Spinal cord (tissue), 9 donors: ENCODE measurements at regions not wholly inside any gene's neighbourhood (a gene's known extent, or its start where the extent isn't known, plus 50 kb on each side); places are given as distances from the start of the nearest gene placed in this dataset.

Source experiments
- DNase-seq, 6 donors: peaks; one replicate each; pipeline versions ENCODE4 v3.0.0 to v3.0.0-alpha.2; 2013 to 2015; ENCODE audit warnings: low spot score in 6 of 6, low read depth in 4 of 6
- H3K27ac ChIP-seq: one replicate; pipeline ENCODE4 v1.5.1; 2013; ENCODE audit warnings: low read depth, low read length, control low read depth
- H3K27me3 ChIP-seq: one replicate; pipeline ENCODE4 v1.6.1; 2013; ENCODE audit warnings: low read length; ENCODE audit not compliant: control insufficient read depth, insufficient read depth
- H3K36me3 ChIP-seq: one replicate; pipeline ENCODE4 v1.6.1; 2013; ENCODE audit warnings: low read length; ENCODE audit not compliant: control insufficient read depth, insufficient read depth
- H3K4me1 ChIP-seq: one replicate; pipeline ENCODE4 v1.6.1; 2013; ENCODE audit warnings: low read length; ENCODE audit not compliant: control insufficient read depth, insufficient read depth
- H3K4me3 ChIP-seq: one replicate; pipeline ENCODE4 v1.5.1; 2013; ENCODE audit warnings: low read depth, low read length, control low read depth
- H3K9me3 ChIP-seq: one replicate; pipeline ENCODE4 v1.6.1; 2013; ENCODE audit warnings: low read length; ENCODE audit not compliant: control insufficient read depth, insufficient read depth
- WGBS: methylation state at CpG from one replicate; pipeline ENCODE4 v1.1.5; 2013; ENCODE audit warnings: missing lambda C conversion rate; ENCODE audit not compliant: insufficient coverage; 5-methylcytosine and 5-hydroxymethylcytosine counted together
- donor health status: healthy.

DNA sequence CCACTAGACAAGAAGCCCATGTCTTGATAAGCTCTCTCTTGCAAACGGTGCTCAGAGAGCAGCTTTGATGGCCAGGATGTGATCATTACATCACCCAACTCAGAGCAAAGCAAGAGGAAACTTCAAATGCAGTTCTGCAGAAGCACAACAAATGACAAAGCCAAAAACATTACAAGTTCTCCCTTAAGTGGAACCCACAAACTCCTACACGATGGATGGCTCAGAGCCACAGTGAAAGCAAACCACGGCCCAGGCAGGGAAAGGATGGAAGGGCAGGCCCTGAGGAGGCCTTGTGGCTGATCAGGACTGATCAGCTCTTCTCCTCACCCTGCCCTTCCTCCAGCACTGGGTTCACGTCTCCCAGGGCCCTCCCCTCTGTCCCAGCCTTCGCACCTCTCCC lies 326.4 kb downstream of the EIPR1 start:
- 80% methylated on average over 4 of the region's 5 CpGs for WGBS
- Histone ChIP-seq H3K4me1 (no peaks in the 10 kb centered on the region), H3K27ac (no peak overlapping the region), H3K36me3 (no peaks in the 10 kb centered on the region), H3K9me3 (no peaks in the 10 kb centered on the region), H3K4me3 (no peak overlapping the region), H3K27me3 (no peaks in the 10 kb centered on the region)
- DNase-seq, result no peak

- WGBS, result 75% methylated on average over 11 of the region's 14 CpGs
- H3K4me3 ChIP-seq, result no peak overlapping the region
- peaks cover 6% of the 10 kb centered on the region for H3K36me3 ChIP-seq
- DNase-seq, result no peak
- H3K27ac ChIP-seq, result no peak overlapping the region
- peaks cover 17% of the 10 kb centered on the region for H3K4me1 ChIP-seq
- H3K27me3 ChIP-seq, result no peaks in the 10 kb centered on the region
- no peaks in the 10 kb centered on the region for H3K9me3 ChIP-seq
Observed at GRCh38 chr2:3046170-3046865, 331.3 kb downstream of the EIPR1 start.

- no peak overlapping the region for H3K4me3 ChIP-seq
- H3K27me3 ChIP-seq, result no peaks in the 10 kb centered on the region
- WGBS, result 97% methylated on average over 7 of the region's 10 CpGs
- peaks cover 6% of the 10 kb centered on the region for H3K36me3 ChIP-seq
- no peak for DNase-seq
- peaks cover 25% of the 10 kb centered on the region for H3K4me1 ChIP-seq
- H3K27ac ChIP-seq, result no peak overlapping the region
- no peaks in the 10 kb centered on the region for H3K9me3 ChIP-seq
Observed at GRCh38 chr2:3045318-3045921, 332.2 kb downstream of the EIPR1 start.

DNA sequence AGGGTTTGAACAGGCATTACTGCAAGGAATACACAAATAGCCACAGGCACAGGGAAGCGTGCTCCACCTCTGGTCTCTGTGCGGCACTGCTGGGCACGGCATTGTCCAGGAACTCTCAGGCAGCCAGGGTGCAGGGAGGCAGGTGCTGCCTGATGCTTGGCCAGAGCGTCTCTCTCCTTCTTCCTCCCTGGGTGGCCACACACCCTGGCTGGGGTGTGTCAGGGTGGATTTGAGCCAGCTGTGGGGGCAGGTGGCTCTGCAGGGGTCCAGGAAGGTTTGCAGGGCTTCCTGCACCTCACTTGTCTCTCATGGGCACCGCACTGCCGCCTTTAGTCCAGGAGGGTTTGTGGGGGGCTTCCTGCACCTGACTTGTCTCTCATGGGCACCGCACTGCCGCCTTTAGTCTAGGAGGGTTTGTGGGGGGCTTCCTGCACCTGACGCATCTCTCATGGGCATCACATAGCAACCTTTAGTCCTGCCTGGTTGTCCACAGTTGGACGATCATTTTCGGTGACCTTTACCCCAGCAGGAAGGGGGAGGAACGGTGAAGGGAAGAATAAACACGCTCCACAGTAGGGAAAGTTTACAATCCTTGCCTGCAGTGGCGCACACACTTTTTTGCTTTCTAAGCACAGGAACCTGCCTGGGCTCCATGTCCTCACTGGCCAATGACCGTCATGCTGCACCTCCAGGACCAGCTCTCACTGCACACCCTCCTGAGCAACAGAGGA lies 332.9 kb downstream of the EIPR1 start:
- H3K9me3 ChIP-seq, result no peaks in the 10 kb centered on the region
- H3K27me3 ChIP-seq, result no peaks in the 10 kb centered on the region
- H3K4me3 ChIP-seq, result no peak overlapping the region
- 75% methylated on average over 12 of the region's 15 CpGs for whole genome bisulfite sequencing
- no peak overlapping the region for H3K27ac ChIP-seq
- peaks cover 25% of the 10 kb centered on the region for H3K4me1 ChIP-seq
- peaks cover 6% of the 10 kb centered on the region for H3K36me3 ChIP-seq
- no peak for DNase-seq

DNA sequence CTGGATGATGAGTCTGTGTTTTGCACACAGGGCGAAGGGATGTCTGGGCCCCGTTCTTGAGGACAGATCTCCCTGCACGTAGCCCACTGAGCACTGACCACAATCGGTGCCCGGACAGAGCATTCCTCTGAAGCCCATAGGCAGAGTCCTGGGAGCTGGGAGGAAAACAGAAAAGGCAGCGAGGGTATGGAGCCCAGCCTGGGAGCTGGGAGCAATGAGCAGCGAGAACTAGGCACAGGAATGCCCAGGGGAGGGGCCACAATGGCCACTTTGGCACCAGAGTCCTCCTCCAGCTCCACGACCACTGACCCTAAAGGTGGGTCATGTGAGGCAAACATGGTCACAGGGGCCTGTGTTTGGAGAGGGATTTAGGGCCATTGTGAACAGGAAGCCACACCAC lies 333.9 kb downstream of the EIPR1 start:
- Histone ChIP-seq H3K27me3 (no peaks in the 10 kb centered on the region), H3K36me3 (peaks cover 6% of the 10 kb centered on the region), H3K4me3 (no peak overlapping the region), H3K4me1 (peaks cover 25% of the 10 kb centered on the region), H3K9me3 (no peaks in the 10 kb centered on the region), H3K27ac (no peak overlapping the region)
- 96% methylated on average over 7 of the region's 8 CpGs for WGBS
- DNase-seq, result no peak

GRCh38 chr2:3042601-3043585 lies 334.7 kb downstream of the EIPR1 start:
- DNase-seq, result no peak
- no peak overlapping the region for H3K27ac ChIP-seq
- H3K27me3 ChIP-seq, result no peaks in the 10 kb centered on the region
- peaks cover 6% of the 10 kb centered on the region for H3K36me3 ChIP-seq
- peaks cover 25% of the 10 kb centered on the region for H3K4me1 ChIP-seq
- WGBS, result 86% methylated on average over 20 of the region's 20 CpGs
- no peak overlapping the region for H3K4me3 ChIP-seq
- no peaks in the 10 kb centered on the region for H3K9me3 ChIP-seq

GRCh38 chr2:3041841-3042600 lies 335.6 kb downstream of the EIPR1 start:
- no peak overlapping the region for H3K27ac ChIP-seq
- no peak overlapping the region for H3K4me3 ChIP-seq
- no peaks in the 10 kb centered on the region for H3K27me3 ChIP-seq
- no peaks in the 10 kb centered on the region for H3K9me3 ChIP-seq
- WGBS, result 34% methylated on average over 22 of the region's 25 CpGs
- H3K36me3 ChIP-seq, result peaks cover 6% of the 10 kb centered on the region
- peaks cover 25% of the 10 kb centered on the region for H3K4me1 ChIP-seq
- peak in 2 of 6 donors; percentile 28 to 48 for DNase-seq

GRCh38 chr2:3041246-3041645 lies 336.4 kb downstream of the EIPR1 start:
- Histone ChIP-seq H3K9me3 (no peaks in the 10 kb centered on the region), H3K27me3 (no peaks in the 10 kb centered on the region), H3K27ac (no peak overlapping the region), H3K4me3 (no peak overlapping the region), H3K36me3 (peaks cover 6% of the 10 kb centered on the region), H3K4me1 (peaks cover 25% of the 10 kb centered on the region)
- DNase-seq, result peak in 1 of 6 donors; percentile 38
- WGBS, result 77% methylated on average over 17 of the region's 17 CpGs
